ENCODE measurements at regions not wholly inside any gene's neighbourhood (a gene's known extent, or its start where the extent isn't known, plus 50 kb on each side); places are given as distances from the start of the nearest gene placed in this dataset.
A peak's percentile ranks its signal among the peaks of the same experiment; 100 is the strongest.
"Not testable (repeated sequence)": the region's sequence is repeated elsewhere in the genome, so short reads cannot be mapped to it uniquely, and the experiment has no call there.

DNA sequence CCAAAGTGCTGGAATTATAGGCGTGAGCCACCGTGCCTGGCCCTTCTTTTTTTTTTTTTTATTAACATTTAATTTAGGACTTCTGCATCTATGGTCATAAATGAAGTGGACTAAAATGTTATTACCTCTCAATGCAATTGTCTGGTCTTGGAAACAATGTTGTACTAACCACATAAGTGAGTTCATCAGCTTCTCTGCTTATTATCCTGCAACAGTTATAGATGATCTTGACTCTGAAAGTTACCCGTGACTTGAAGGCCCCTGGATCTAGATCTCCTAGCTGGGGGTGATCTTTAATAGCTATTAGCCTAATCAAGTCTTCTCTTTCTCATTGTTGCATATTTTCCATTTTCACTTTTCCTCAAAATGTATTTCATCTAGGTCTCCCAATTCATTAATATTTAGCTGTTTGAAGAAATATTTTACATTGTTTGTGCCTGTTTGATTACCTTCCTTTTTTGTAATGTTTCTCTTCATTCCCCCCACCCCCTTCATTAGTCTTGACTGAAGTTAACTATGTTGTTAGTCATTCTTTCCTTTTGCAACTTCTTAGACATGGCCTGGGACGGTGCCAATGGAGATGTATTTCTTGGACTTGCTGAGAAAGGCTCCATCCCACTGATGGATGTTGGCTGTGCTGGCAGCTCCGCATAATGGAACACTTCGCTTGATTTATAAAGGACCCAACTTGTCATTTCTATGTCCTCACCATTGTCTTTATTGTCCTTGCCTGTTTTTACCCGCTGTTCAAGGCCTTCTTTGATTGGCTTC is 141.6 kb upstream of the RIOK3 start:
- no peak for DNase-seq (ENCODE audit: low read depth in 2 of 2)

DNA sequence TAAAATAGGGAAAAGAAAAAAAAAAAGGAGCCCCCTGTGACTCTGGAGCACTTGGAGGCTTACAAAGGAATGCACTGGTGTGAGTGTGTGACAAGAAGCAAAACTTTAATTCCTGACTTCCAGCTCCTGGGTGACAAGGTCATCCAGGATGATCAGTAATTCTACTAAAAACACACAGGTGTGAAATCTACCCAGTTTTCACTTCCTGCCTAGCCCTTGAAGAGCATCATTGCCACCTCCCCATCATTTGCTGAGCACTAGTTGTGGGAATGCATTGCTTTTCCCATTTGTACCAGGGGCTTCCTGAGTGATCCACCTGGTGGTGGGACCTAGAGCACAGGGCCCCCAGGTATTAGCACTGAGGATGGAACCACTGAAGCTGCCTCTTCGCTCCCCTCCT is 139.7 kb upstream of the RIOK3 start:
- no peak for DNase-seq (ENCODE audit: low read depth in 2 of 2)

DNA sequence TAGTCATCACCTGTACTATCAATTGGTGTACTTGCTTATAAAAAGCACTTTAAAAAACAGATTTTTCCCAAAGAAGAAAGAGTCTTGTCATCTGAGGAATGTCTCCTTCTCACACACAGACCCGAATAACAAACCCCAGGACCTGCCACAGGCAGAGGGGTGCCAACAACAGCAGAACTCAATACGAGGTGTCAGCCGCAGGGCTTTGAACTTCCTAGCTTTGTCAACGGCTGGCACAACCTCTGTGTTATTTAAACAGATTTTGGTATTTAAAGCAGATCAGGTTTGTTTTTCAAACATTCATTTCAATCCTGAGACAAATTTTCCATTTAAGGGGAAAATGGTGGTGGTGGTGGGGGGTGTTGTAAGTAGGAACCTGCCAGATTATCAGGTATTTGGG is 138.4 kb upstream of the RIOK3 start:
- DNase-seq (ENCODE audit: low read depth in 2 of 2): no peak

- DNase-seq (ENCODE audit: low read depth in 2 of 2): no peak
Observed at GRCh38 chr18:23316316-23316715, 136.8 kb upstream of the RIOK3 start.

- no peak for DNase-seq (ENCODE audit: low read depth in 2 of 2)
Observed at GRCh38 chr18:23316988-23317387, 136.1 kb upstream of the RIOK3 start.

GRCh38 chr18:23317975-23318675 is 135.0 kb upstream of the RIOK3 start:
- no peak for DNase-seq (ENCODE audit: low read depth in 2 of 2)

DNA sequence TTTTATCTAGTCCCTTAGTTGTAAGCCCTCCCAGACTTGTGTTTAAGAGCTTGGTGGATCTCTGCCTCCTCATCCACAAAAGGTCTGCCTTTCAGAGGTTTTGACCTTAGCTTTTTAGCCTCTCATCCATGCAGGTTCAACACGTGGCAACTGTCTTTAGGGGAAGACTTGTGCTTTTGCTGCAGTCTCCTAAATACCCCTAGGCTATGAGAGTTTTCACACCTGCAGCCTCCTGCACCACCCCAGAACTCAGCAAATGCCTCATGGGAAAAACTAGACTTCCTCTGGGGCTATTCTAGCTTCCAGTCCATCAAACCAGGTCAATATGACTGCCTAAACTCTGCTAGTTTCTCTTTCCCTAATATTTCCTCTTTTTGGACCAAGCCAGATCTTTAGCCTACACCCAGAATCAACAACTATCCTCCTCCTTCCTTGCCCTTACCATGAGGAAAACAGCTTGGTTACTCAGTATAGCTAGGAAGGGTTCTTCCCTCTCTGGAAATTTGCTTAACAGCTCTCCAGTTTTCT is 132.3 kb upstream of the RIOK3 start:
- DNase-seq (ENCODE audit: low read depth in 2 of 2): no peak

DNA sequence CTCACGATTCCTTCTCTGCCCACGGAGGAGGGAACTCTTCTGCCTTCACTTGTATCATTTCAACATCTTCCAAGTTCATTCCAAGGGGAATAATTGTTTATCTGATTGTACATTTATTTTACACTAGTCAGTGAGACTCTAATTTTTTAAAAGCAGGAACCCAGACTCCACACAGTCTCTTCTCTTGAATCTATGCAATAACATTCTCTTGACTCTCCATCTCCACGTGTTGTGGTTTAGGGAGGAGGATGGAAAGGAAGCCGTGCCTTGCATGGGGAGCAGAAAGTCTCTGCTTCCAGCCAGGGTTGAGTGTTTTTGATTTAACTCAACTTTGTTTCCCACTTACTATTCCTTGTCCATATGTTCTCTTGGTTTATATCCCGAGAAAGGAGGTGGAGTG is 131.1 kb upstream of the RIOK3 start:
- no peak for DNase-seq (ENCODE audit: low read depth in 2 of 2)

- no peak for DNase-seq (ENCODE audit: low read depth in 2 of 2)
Observed at GRCh38 chr18:23324056-23324811, 128.9 kb upstream of the RIOK3 start.

DNA sequence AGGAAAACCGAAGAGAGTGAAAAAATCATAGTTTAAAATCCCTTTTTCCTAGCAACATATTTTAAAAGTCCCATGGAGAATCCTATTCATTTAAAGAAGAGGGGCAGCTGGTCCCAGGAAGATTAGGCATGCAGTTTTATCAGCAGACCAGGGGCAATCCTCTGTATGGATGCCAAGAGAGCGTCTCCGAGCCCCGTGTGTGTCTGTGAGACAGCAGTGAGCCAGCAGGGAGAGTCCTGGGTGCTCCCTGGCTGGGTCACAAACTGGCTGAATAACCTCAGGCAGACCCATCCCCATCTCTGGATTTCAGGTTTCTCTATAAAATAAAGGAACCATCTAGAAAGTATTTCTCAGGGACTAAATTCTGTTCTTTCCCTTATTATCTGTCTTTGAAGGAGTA is 128.2 kb upstream of the RIOK3 start:
- DNase-seq (ENCODE audit: low read depth in 2 of 2): no peak

- not testable (repeated sequence) for DNase-seq (ENCODE audit: low read depth in 2 of 2)
Observed at GRCh38 chr18:23329671-23330070, 123.4 kb upstream of the RIOK3 start.

GRCh38 chr18:23330423-23330822 is 122.7 kb upstream of the RIOK3 start:
- DNase-seq (ENCODE audit: low read depth in 2 of 2): no peak

DNA sequence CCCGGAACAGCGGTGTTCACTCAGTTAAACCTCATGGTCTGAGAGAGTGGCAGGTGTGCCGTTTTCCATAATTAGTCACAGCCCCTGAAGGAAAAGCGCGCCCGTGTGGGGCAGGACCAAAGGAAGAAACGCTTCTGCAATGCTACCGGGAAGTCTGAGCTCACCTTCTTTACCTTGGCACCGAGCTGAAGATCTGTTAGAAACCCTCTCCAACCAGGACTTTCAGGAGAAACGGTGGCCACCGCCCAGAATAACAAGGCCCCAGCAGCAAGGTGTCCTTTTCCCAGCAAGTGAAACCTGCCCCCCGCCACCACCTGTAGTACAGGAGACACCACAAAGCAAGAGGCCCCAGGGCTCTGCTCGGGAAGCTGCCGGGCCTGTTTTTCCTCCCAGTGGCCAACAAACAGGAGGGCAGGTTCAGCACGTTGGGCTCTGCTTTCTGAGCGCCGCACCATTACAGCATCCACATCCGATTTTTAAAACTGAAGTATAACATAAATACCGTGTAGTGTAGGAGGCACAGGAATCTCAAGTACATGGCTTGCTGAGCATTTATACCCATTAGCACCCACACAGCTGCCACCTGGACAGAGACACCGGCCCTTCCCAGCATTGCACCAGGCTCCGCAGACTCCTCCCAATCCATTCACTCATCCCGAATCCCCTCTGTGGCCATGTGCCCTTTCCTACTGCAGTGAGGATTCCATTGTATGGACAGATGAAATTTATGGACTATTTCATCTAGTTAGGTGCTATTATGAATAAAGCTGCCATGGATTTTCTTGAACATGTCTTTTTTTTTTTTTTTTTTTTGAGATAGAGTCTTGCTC is 121.8 kb upstream of the RIOK3 start:
- no peak for DNase-seq (ENCODE audit: low read depth in 2 of 2)

GRCh38 chr18:23332356-23332755 is 120.7 kb upstream of the RIOK3 start:
- no peak for DNase-seq (ENCODE audit: low read depth in 2 of 2)

DNA sequence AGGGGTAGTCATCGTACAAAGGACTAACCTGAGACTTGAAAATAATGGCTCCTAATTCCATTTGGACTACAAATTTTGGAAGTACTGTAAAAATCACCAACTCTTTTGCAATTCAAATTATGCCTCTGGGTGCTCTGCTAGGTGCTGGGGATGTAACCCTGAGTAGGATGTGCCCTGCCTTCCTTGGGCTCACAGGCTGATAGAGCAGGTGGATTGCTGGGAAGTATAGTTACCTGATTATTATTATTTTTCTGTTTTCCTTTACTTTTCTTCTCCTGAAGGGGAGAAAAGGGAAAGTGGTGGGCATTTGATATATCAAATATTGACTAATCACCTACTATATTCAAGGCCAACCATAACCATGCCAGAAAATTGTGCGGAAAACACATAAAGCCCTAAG is 119.3 kb upstream of the RIOK3 start:
- no peak for DNase-seq (ENCODE audit: low read depth in 2 of 2)

DNA sequence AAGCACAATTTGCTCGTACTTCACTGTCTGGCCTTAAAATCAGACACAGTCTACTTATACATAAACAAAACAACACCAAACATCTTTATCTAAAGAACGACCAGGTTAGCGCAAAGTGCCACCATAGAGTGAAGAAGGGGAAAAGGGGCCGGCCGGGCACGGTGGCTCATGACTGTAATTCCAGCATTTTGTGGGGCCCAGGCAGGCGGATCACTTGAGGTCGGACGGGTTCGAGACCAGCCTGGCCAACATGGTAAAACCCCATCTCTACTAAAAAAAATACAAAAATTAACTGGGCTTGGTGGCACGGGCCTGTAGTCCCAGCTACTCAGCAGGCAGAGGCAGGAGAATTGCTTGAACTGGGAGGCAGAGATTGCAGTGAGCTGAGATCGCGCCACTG is 118.5 kb upstream of the RIOK3 start:
- DNase-seq (ENCODE audit: low read depth in 2 of 2): no peak

DNA sequence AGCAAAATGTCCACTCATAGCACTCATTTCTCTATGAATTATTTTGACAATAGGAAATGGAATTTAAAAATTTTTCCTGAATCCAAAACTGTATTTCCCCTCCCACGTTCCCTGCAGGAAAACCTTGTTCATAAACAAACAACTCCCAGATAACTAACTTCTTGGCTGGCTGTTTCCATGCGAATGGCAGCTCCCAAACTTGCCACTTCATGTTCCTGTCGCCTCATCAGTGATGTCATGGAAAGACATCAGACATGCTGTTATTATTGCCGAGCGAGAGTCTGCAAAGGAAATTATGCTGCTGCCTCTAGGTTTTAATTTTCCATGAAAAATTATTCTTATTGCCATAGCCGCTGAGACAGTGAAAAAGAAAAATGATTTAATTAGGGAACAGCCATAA is 117.0 kb upstream of the RIOK3 start:
- no peak for DNase-seq (ENCODE audit: low read depth in 2 of 2)

- no peak for DNase-seq (ENCODE audit: low read depth in 2 of 2)
Observed at GRCh38 chr18:23337599-23338444, 115.3 kb upstream of the RIOK3 start.

DNA sequence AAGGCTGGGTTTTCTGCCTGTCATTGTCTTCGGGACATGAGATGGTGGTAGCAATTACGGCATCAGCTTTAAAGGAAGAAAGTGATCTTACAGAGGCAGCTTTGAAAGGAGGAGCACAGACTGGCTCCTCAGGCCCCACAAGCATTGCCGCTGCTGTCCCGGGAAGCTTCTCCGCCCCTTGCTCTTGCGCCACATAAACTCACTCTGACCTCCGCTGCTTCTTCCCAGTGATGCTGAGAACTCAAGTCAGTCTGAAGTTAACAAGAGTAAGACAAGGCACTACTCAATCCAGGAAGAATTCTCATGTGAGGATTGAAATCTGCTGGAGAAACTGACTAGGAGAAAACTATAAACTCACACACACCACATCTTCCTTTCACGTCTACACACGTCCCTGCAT is 112.4 kb upstream of the RIOK3 start:
- DNase-seq (ENCODE audit: low read depth in 2 of 2): no peak

DNA sequence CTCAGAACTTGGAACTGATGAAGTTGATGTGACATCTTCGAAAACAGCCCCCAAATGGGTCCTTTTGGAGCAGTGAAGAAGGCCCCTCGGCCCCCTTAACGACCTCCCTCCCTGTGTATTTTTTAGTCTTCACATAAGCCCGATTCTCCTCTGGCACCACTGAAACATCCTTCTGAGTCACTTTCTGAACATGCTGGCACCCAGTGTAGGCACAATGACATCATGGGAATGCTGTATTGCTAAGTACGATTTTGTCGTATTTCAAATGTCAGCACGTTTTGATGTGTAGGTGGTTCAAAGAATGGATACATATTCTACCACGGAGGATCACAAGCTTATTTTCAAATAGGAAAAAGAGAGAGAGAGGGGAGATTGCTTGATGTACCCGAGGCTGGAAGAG is 111.7 kb upstream of the RIOK3 start:
- peak; percentile 3 to 10 for DNase-seq (ENCODE audit: low read depth in 2 of 2)

- DNase-seq (ENCODE audit: low read depth in 2 of 2): no peak
Observed at GRCh38 chr18:23341983-23342382, 111.1 kb upstream of the RIOK3 start.
